Neural progenitor cell (in vitro differentiated cells): ENCODE measurements at regions not wholly inside any gene's neighbourhood (a gene's known extent, or its start where the extent isn't known, plus 50 kb on each side); places are given as distances from the start of the nearest gene placed in this dataset.

Experiments used
- CTCF ChIP-seq: fragments of 200-600 bp; sonication (generic); IDR thresholded peaks from 2 replicates; pipeline ENCODE4 v1.5.1; 2017; ENCODE audit warnings: antibody characterized with exemption, mild to moderate bottlenecking
- EZH2 ChIP-seq: fragments of 200-600 bp; sonication (generic); IDR thresholded peaks from 2 replicates; pipeline ENCODE4 v1.6.1; 2017; ENCODE audit warnings: antibody characterized with exemption, mild to moderate bottlenecking, moderate library complexity

GRCh38 chr16:77137045-77137444 lies 53.9 kb upstream of the MON1B start:
- TF ChIP-seq CTCF (no peak), EZH2 (no peak)
